ENCODE measurements at regions not wholly inside any gene's neighbourhood (a gene's known extent, or its start where the extent isn't known, plus 50 kb on each side); places are given as distances from the start of the nearest gene placed in this dataset.
"Not testable (repeated sequence)": the region's sequence is repeated elsewhere in the genome, so short reads cannot be mapped to it uniquely, and the experiment has no call there.

DNA sequence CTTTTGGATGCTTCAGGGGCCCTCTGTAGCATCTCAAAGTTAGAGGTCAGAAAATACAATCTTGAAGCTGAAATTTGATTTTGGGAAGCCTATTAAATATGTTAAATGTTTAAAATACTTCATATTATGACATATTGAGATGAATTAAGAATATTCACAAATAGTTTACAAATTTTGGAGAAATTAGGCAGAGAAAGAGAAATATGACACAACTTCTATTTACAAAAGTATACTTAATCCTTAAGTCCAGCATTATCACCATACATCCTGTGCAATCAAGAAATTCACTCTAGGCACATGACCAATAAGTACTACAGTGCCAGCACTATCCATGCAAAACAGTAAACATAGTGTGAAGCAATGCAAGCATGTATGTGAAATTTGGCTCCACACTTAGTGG, 79.7 kb upstream of the MED14 start:
- TF ChIP-seq, protein P1, sequence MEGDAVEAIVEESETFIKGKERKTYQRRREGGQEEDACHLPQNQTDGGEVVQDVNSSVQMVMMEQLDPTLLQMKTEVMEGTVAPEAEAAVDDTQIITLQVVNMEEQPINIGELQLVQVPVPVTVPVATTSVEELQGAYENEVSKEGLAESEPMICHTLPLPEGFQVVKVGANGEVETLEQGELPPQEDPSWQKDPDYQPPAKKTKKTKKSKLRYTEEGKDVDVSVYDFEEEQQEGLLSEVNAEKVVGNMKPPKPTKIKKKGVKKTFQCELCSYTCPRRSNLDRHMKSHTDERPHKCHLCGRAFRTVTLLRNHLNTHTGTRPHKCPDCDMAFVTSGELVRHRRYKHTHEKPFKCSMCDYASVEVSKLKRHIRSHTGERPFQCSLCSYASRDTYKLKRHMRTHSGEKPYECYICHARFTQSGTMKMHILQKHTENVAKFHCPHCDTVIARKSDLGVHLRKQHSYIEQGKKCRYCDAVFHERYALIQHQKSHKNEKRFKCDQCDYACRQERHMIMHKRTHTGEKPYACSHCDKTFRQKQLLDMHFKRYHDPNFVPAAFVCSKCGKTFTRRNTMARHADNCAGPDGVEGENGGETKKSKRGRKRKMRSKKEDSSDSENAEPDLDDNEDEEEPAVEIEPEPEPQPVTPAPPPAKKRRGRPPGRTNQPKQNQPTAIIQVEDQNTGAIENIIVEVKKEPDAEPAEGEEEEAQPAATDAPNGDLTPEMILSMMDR (IDR thresholded peaks at IDR 0.05), result not testable (repeated sequence)
- not testable (repeated sequence) for TF ChIP-seq POLR2A (IDR thresholded peaks at IDR 0.05); POLR2AphosphoS5 (IDR thresholded peaks at IDR 0.05; ENCODE audit: insufficient read depth in 1 of 2, low read depth in 1 of 2)
